ENCODE measurements at regions not wholly inside any gene's neighbourhood (a gene's known extent, or its start where the extent isn't known, plus 50 kb on each side); places are given as distances from the start of the nearest gene placed in this dataset.
"Not testable (repeated sequence)": the region's sequence is repeated elsewhere in the genome, so short reads cannot be mapped to it uniquely, and the experiment has no call there.

- not testable (repeated sequence) for DNase-seq
These were observed 1095.9 kb downstream of the SUCLG1 start for GRCh38 chr2:83363138-83363537.

GRCh38 chr2:83359336-83359735 lies 1099.7 kb downstream of the SUCLG1 start:
- no peak for DNase-seq

GRCh38 chr2:83342860-83343329 lies 1116.2 kb downstream of the SUCLG1 start:
- DNase-seq, result no peak

- no peak for DNase-seq
These were observed 1118.7 kb downstream of the SUCLG1 start for GRCh38 chr2:83340424-83340823.

- not testable (repeated sequence) for DNase-seq
These were observed 1119.1 kb downstream of the SUCLG1 start for GRCh38 chr2:83339942-83340341.

- DNase-seq, result no peak
These were observed 1127.3 kb downstream of the SUCLG1 start for GRCh38 chr2:83331810-83332209.

GRCh38 chr2:83323038-83323437 lies 1136.0 kb downstream of the SUCLG1 start:
- no peak for DNase-seq

GRCh38 chr2:83320053-83320452 lies 1139.0 kb downstream of the SUCLG1 start:
- DNase-seq, result no peak

GRCh38 chr2:83305758-83306378 lies 1153.2 kb downstream of the SUCLG1 start:
- DNase-seq, result no peak

- no peak for DNase-seq
These were observed 1168.0 kb downstream of the SUCLG1 start for GRCh38 chr2:83291083-83291482.

- no peak for DNase-seq
These were observed 1176.2 kb downstream of the SUCLG1 start for GRCh38 chr2:83282841-83283240.

GRCh38 chr2:83282043-83282795 lies 1176.9 kb downstream of the SUCLG1 start:
- no peak for DNase-seq

GRCh38 chr2:83280391-83280790 lies 1178.7 kb downstream of the SUCLG1 start:
- DNase-seq, result no peak

GRCh38 chr2:83273322-83273721 lies 1185.8 kb downstream of the SUCLG1 start:
- DNase-seq, result no peak

GRCh38 chr2:83261591-83262136 lies 1197.4 kb downstream of the SUCLG1 start:
- DNase-seq, result no peak

- no peak for DNase-seq
These were observed 1205.2 kb downstream of the SUCLG1 start for GRCh38 chr2:83253848-83254247.

- DNase-seq, result no peak
These were observed 1207.7 kb downstream of the SUCLG1 start for GRCh38 chr2:83251321-83251872.

GRCh38 chr2:83245806-83246537 lies 1213.1 kb downstream of the SUCLG1 start:
- not testable (repeated sequence) for DNase-seq

GRCh38 chr2:83240611-83241010 lies 1218.5 kb downstream of the SUCLG1 start:
- no peak for DNase-seq

- DNase-seq, result no peak
These were observed 1221.0 kb downstream of the SUCLG1 start for GRCh38 chr2:83238111-83238510.

GRCh38 chr2:83234246-83234645 lies 1224.8 kb downstream of the SUCLG1 start:
- no peak for DNase-seq

- DNase-seq, result no peak
These were observed 1225.3 kb downstream of the SUCLG1 start for GRCh38 chr2:83233781-83234180.

GRCh38 chr2:83233326-83233725 lies 1225.8 kb downstream of the SUCLG1 start:
- DNase-seq, result no peak

Measured in stimulated activated CD4-positive, alpha-beta T cell treated with anti-CD3 and anti-CD28 coated beads, Interleukin-2, amount 100 ng/mL, for 48 hours (primary cell).